CD4-positive, alpha-beta T cell treated with Interferon gamma for 1 hour (primary cell): ENCODE measurements at regions not wholly inside any gene's neighbourhood (a gene's known extent, or its start where the extent isn't known, plus 50 kb on each side); places are given as distances from the start of the nearest gene placed in this dataset.
"Not testable (repeated sequence)": the region's sequence is repeated elsewhere in the genome, so short reads cannot be mapped to it uniquely, and the experiment has no call there.

Source experiments
- DNase-seq: peaks from one replicate; pipeline ENCODE4 v3.0.0-alpha.2; 2020

- DNase-seq: no peak
Observed at GRCh38 chr1:224539971-224540370, 76.1 kb upstream of the CNIH3 start.

- DNase-seq: no peak
Observed at GRCh38 chr1:224540535-224540934, 75.6 kb upstream of the CNIH3 start.

- DNase-seq: no peak
Observed at GRCh38 chr1:224541072-224541790, 74.9 kb upstream of the CNIH3 start.

- DNase-seq: no peak
Observed at GRCh38 chr1:224541901-224542630, 74.1 kb upstream of the CNIH3 start.

- peak; percentile 7 for DNase-seq
Observed at GRCh38 chr1:224542783-224543440, 73.2 kb upstream of the CNIH3 start.

GRCh38 chr1:224543453-224543852 lies 72.7 kb upstream of the CNIH3 start:
- DNase-seq: no peak

- DNase-seq: no peak
Observed at GRCh38 chr1:224544346-224545110, 71.6 kb upstream of the CNIH3 start.

GRCh38 chr1:224545571-224545970 lies 70.5 kb upstream of the CNIH3 start:
- DNase-seq: no peak

GRCh38 chr1:224548676-224549075 lies 67.4 kb upstream of the CNIH3 start:
- no peak for DNase-seq

GRCh38 chr1:224551189-224551588 lies 64.9 kb upstream of the CNIH3 start:
- DNase-seq: not testable (repeated sequence)

- DNase-seq: no peak
Observed at GRCh38 chr1:224554056-224554455, 62.1 kb upstream of the CNIH3 start.

- no peak for DNase-seq
Observed at GRCh38 chr1:224554620-224555259, 61.4 kb upstream of the CNIH3 start.

GRCh38 chr1:224558904-224559303 lies 57.2 kb upstream of the CNIH3 start:
- DNase-seq: no peak

- no peak for DNase-seq
Observed at GRCh38 chr1:224559981-224560728, 56.0 kb upstream of the CNIH3 start.

- DNase-seq: not testable (repeated sequence)
Observed at GRCh38 chr1:224562881-224563280, 53.2 kb upstream of the CNIH3 start.

- no peak for DNase-seq
Observed at GRCh38 chr1:224563666-224564065, 52.5 kb upstream of the CNIH3 start.

- DNase-seq: no peak
Observed at GRCh38 chr1:224564454-224565084, 51.5 kb upstream of the CNIH3 start.

- DNase-seq: peak; percentile 61
Observed at GRCh38 chr1:224565186-224565585, 50.9 kb upstream of the CNIH3 start.

- DNase-seq: no peak
Observed at GRCh38 chr1:224565611-224566406, 50.3 kb upstream of the CNIH3 start.
